Hepatocyte (in vitro differentiated cells): ENCODE measurements at regions not wholly inside any gene's neighbourhood (a gene's known extent, or its start where the extent isn't known, plus 50 kb on each side); places are given as distances from the start of the nearest gene placed in this dataset.

Source experiments
- DNase-seq: peaks from one replicate; pipeline ENCODE4 v3.0.0-alpha.2; 2016; ENCODE audit warnings: low spot score
- H2AFZ ChIP-seq: fragments of 200-600 bp; sonication (generic); 2 replicates; pipeline ENCODE4 v1.6.0; 2016; ENCODE audit warnings: antibody characterized with exemption, mild to moderate bottlenecking
- H3K27ac ChIP-seq: fragments of 200-600 bp; sonication (generic); 2 replicates; pipeline ENCODE4 v1.5.1; 2016; ENCODE audit warnings: mild to moderate bottlenecking
- H3K27me3 ChIP-seq: fragments of 200-600 bp; sonication (generic); 2 replicates; pipeline ENCODE4 v1.6.1; 2016
- H3K36me3 ChIP-seq: fragments of 200-600 bp; sonication (generic); replicated peaks from 2 replicates; pipeline ENCODE4 v1.5.1; 2016; ENCODE audit warnings: low read depth; ENCODE audit not compliant: insufficient read depth
- H3K4me1 ChIP-seq: fragments of 200-600 bp; sonication (generic); 2 replicates; pipeline ENCODE4 v1.5.1; 2016; ENCODE audit warnings: mild to moderate bottlenecking, moderate library complexity; ENCODE audit not compliant: insufficient read depth
- H3K4me2 ChIP-seq: fragments of 200-600 bp; sonication (generic); 2 replicates; pipeline ENCODE4 v1.6.0; 2016
- H3K4me3 ChIP-seq: fragments of 200-600 bp; sonication (generic); 2 replicates; pipeline ENCODE4 v1.5.1; 2016; ENCODE audit warnings: mild to moderate bottlenecking
- H3K79me2 ChIP-seq: fragments of 200-600 bp; sonication (generic); 2 replicates; pipeline ENCODE4 v1.6.0; 2017; ENCODE audit warnings: mild to moderate bottlenecking
- H3K9me2 ChIP-seq: fragments of 200-600 bp; sonication (generic); replicated peaks from 2 replicates; pipeline ENCODE4 v1.6.0; 2017; ENCODE audit warnings: mild to moderate bottlenecking; ENCODE audit not compliant: insufficient read depth
- H3K9me3 ChIP-seq: fragments of 200-600 bp; sonication (generic); 2 replicates; pipeline ENCODE4 v1.5.1; 2016; ENCODE audit warnings: low read depth, mild to moderate bottlenecking
- H4K20me1 ChIP-seq: fragments of 200-600 bp; sonication (generic); 2 replicates; pipeline ENCODE4 v1.6.0; 2016; ENCODE audit warnings: mild to moderate bottlenecking; ENCODE audit not compliant: insufficient read depth, poor library complexity, severe bottlenecking
- EZH2 ChIP-seq: fragments of 200-600 bp; sonication (generic); IDR thresholded peaks from 2 replicates; pipeline ENCODE4 v1.6.1; 2016; ENCODE audit warnings: antibody characterized with exemption, mild to moderate bottlenecking, borderline replicate concordance
- EZH2phosphoT487 ChIP-seq: fragments of 200-600 bp; sonication (generic); IDR thresholded peaks from one replicate; pipeline ENCODE4 v1.6.1; 2018; ENCODE audit warnings: antibody characterized with exemption, mild to moderate bottlenecking, low read depth, moderate library complexity; ENCODE audit not compliant: unreplicated experiment, severe bottlenecking
- WGBS: methylation state at CpG from one replicate; pipeline ENCODE4 v1.1.6; 2016; ENCODE audit warnings: low lambda C conversion rate; ENCODE audit errors: missing lambda C conversion rate; 5-methylcytosine and 5-hydroxymethylcytosine counted together
- TF ChIP-seq, protein P1 (sequence below): fragments of 200-600 bp; sonication (generic); IDR thresholded peaks from 2 replicates; pipeline ENCODE4 v1.5.1; 2016; ENCODE audit warnings: antibody characterized with exemption, mild to moderate bottlenecking; ENCODE audit not compliant: poor library complexity

DNA sequence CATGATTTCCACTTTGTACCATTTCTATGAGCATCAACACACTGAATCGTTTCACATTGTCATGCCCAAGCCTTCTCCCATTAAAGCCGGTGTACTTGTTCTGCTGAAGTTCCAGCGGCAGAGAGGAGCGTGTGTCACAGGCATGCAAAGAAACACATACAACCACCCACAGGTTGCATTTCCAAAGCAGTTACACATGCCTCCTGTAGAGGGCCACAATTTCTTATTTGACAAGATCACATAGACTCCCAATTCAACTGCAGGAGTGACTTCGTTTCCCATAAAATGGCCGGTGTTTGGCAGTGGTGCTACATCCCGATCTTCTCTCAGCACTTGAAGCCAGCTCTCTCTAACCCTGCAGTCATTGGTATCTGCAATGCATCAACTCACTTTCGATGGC is 992.6 kb downstream of the NLGN4X start:
- no peaks in the 10 kb centered on the region for H3K27me3 ChIP-seq
- H3K79me2 ChIP-seq, result no peaks in the 10 kb centered on the region
- no peak overlapping the region for H3K27ac ChIP-seq
- no peaks in the 10 kb centered on the region for H4K20me1 ChIP-seq
- H3K9me3 ChIP-seq, result no peaks in the 10 kb centered on the region
- WGBS, result 64% methylated on average over 8 of the region's 8 CpGs
- no peak overlapping the region for H3K4me2 ChIP-seq
- DNase-seq, result peak; percentile 12
- H3K9me2 ChIP-seq, result no peaks in the 10 kb centered on the region
- H3K36me3 ChIP-seq, result no peaks in the 10 kb centered on the region
- TF ChIP-seq, protein P1, sequence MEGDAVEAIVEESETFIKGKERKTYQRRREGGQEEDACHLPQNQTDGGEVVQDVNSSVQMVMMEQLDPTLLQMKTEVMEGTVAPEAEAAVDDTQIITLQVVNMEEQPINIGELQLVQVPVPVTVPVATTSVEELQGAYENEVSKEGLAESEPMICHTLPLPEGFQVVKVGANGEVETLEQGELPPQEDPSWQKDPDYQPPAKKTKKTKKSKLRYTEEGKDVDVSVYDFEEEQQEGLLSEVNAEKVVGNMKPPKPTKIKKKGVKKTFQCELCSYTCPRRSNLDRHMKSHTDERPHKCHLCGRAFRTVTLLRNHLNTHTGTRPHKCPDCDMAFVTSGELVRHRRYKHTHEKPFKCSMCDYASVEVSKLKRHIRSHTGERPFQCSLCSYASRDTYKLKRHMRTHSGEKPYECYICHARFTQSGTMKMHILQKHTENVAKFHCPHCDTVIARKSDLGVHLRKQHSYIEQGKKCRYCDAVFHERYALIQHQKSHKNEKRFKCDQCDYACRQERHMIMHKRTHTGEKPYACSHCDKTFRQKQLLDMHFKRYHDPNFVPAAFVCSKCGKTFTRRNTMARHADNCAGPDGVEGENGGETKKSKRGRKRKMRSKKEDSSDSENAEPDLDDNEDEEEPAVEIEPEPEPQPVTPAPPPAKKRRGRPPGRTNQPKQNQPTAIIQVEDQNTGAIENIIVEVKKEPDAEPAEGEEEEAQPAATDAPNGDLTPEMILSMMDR, result no peak
- H2AFZ ChIP-seq, result no peak overlapping the region
- H3K4me1 ChIP-seq, result no peaks in the 10 kb centered on the region
- H3K4me3 ChIP-seq, result no peak overlapping the region

DNA sequence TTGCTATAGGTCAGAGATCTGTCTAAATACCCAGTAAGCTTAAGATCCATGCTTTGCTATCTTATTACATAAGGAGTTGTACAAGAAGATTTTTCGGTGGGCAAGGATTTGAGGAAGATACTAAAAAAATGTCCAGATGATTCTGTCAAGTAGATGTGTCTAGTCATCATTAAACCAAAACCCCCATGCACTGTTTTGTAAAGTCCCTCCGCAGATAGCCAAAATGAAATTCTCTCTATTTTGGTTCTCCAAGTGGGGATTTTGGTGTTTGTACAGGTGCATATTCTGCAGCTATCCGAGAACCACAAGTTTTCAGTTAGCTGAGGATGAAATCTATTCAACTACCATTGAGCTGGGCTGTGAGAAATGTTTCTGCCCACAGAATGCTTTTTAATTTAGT is 994.8 kb downstream of the NLGN4X start:
- Histone ChIP-seq H3K27me3 (no peaks in the 10 kb centered on the region), H3K36me3 (no peaks in the 10 kb centered on the region), H3K4me2 (no peak overlapping the region), H3K4me3 (no peak overlapping the region), H2AFZ (no peak overlapping the region), H4K20me1 (no peaks in the 10 kb centered on the region), H3K4me1 (no peaks in the 10 kb centered on the region), H3K79me2 (no peaks in the 10 kb centered on the region), H3K9me2 (no peaks in the 10 kb centered on the region), H3K27ac (no peak overlapping the region), H3K9me3 (no peaks in the 10 kb centered on the region)
- DNase-seq, result no peak
- WGBS, result 90% methylated on average over 3 of the region's 3 CpGs
- TF ChIP-seq, protein P1, result no peak
- TF ChIP-seq EZH2phosphoT487, result no peak
- no peak for TF ChIP-seq EZH2

DNA sequence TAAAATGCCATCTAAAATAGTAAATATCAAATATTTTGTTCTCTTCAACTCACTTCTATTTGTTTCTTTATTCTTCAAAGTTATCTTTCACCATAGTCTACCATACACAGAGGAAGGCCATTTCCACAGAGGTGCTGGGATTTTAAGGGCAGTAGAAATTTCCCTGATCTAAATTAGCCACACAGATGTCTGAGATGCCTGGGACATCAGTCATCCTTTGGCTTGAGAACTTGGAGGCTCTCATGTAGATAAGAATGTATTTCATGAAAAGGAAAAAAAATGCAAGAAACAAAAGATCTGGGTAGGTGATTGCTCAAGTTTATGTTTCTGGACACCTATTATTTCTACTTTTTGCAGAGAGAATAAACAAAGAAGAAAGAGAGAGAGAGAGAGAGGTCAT is 1008.2 kb downstream of the NLGN4X start:
- no peaks in the 10 kb centered on the region for H3K79me2 ChIP-seq
- H3K27me3 ChIP-seq, result no peaks in the 10 kb centered on the region
- no peak overlapping the region for H3K4me2 ChIP-seq
- no peaks in the 10 kb centered on the region for H3K9me2 ChIP-seq
- H3K36me3 ChIP-seq, result no peaks in the 10 kb centered on the region
- H3K4me3 ChIP-seq, result no peak overlapping the region
- TF ChIP-seq, protein P1, result no peak
- no peak for TF ChIP-seq EZH2phosphoT487
- TF ChIP-seq EZH2, result no peak
- H3K9me3 ChIP-seq, result no peaks in the 10 kb centered on the region
- H2AFZ ChIP-seq, result no peak overlapping the region
- H3K4me1 ChIP-seq, result no peaks in the 10 kb centered on the region
- H3K27ac ChIP-seq, result no peak overlapping the region
- no peaks in the 10 kb centered on the region for H4K20me1 ChIP-seq
- no peak for DNase-seq

DNA sequence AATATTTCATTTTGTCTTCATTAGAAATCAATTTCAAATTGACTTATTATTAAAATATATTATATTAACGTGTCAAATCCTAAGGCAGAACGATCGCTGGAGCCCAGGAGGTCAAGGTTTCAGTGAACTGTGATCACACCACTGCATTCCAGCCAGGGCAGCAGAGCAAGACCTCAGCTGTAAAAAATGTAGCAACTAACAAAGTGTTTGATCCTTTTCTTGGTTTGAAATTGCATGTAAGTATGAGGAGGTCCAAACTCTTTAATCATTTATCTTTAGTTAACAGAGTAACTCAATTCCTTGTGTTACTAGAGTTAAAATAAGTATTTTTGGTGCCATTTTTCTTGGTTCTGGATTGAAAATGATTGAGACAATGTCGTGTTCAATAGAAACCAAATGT is 1033.9 kb downstream of the NLGN4X start:
- Histone ChIP-seq H4K20me1 (no peaks in the 10 kb centered on the region), H3K9me2 (no peaks in the 10 kb centered on the region), H3K4me1 (no peaks in the 10 kb centered on the region), H2AFZ (no peak overlapping the region), H3K79me2 (no peaks in the 10 kb centered on the region), H3K27me3 (no peaks in the 10 kb centered on the region), H3K27ac (no peak overlapping the region), H3K4me2 (no peak overlapping the region), H3K9me3 (no peaks in the 10 kb centered on the region), H3K36me3 (no peaks in the 10 kb centered on the region), H3K4me3 (no peak overlapping the region)
- DNase-seq, result no peak
- 82% methylated on average over 4 of the region's 4 CpGs for WGBS
- TF ChIP-seq EZH2phosphoT487 (no peak), EZH2 (no peak)
- TF ChIP-seq, protein P1, result no peak
